Liver (tissue), 8 donors: ENCODE measurements at regions not wholly inside any gene's neighbourhood (a gene's known extent, or its start where the extent isn't known, plus 50 kb on each side); places are given as distances from the start of the nearest gene placed in this dataset.

Source experiments
- DNase-seq: peaks from one replicate; pipeline ENCODE4 v3.0.0-alpha.2; 2017; ENCODE audit warnings: low spot score
- H3K27ac ChIP-seq, 2 donors: one replicate each; pipeline ENCODE4 v1.7.0; 2013; ENCODE audit warnings: inconsistent platforms in 2 of 2, low read length in 2 of 2, control low read depth in 1 of 2, low read depth in 1 of 2, mild to moderate bottlenecking in 1 of 2
- H3K27me3 ChIP-seq, 4 donors: one replicate each; pipeline versions ENCODE4 v1.6.1 to v1.7.0; 2013; ENCODE audit warnings: low read length in 3 of 4, inconsistent platforms in 1 of 4, mild to moderate bottlenecking in 1 of 4, moderate library complexity in 1 of 4; ENCODE audit not compliant: control insufficient read depth in 4 of 4, insufficient read depth in 4 of 4
- H3K36me3 ChIP-seq, 4 donors: one replicate each; pipeline versions ENCODE4 v1.6.1 to v1.7.0; 2013; ENCODE audit warnings: low read length in 3 of 4, mild to moderate bottlenecking in 3 of 4, low read depth in 1 of 4, moderate library complexity in 1 of 4; ENCODE audit not compliant: control insufficient read depth in 4 of 4, insufficient read depth in 3 of 4
- H3K4me1 ChIP-seq, 4 donors: one replicate each; pipeline versions ENCODE4 v1.6.1 to v1.7.0; 2013; ENCODE audit warnings: low read length in 3 of 4, mild to moderate bottlenecking in 3 of 4, moderate library complexity in 1 of 4; ENCODE audit not compliant: control insufficient read depth in 4 of 4, insufficient read depth in 4 of 4
- H3K4me3 ChIP-seq, 3 donors: one replicate each; pipeline versions ENCODE4 v1.6.1 to v1.7.0; 2013; ENCODE audit warnings: low read length in 3 of 3, control low read depth in 1 of 3, low read depth in 1 of 3, mild to moderate bottlenecking in 1 of 3
- H3K9ac ChIP-seq, 2 donors: one replicate each; pipeline ENCODE4 v1.7.0; 2013; ENCODE audit warnings: low read length in 2 of 2, mild to moderate bottlenecking in 2 of 2, moderate library complexity in 2 of 2, control low read depth in 1 of 2, low read depth in 1 of 2
- H3K9me3 ChIP-seq, 4 donors: one replicate each; pipeline versions ENCODE4 v1.6.1 to v1.7.0; 2013; ENCODE audit warnings: low read length in 3 of 4; ENCODE audit not compliant: control insufficient read depth in 4 of 4
- ATF3 ChIP-seq: IDR thresholded peaks from 2 replicates; pipeline ENCODE4 v1.6.1; 2016; ENCODE audit warnings: antibody characterized with exemption
- CTCF ChIP-seq: fragments of 150-350 bp; IDR thresholded peaks from 2 replicates; pipeline ENCODE4 v1.5.1; 2017; ENCODE audit warnings: improper control_type of control experiment, low read depth, low read length; ENCODE audit not compliant: missing input control
- EGR1 ChIP-seq, 2 donors: IDR thresholded peaks; 2 replicates each; pipeline ENCODE4 v1.6.1; 2016 to 2018; ENCODE audit warnings: antibody characterized with exemption in 2 of 2, low read depth in 2 of 2
- FOXA1 ChIP-seq: IDR thresholded peaks from 2 replicates; pipeline ENCODE4 v1.6.1; 2016; ENCODE audit warnings: antibody characterized with exemption
- FOXA2 ChIP-seq: IDR thresholded peaks from 2 replicates; pipeline ENCODE4 v1.6.1; 2016; ENCODE audit warnings: antibody characterized with exemption
- GABPA ChIP-seq, 2 donors: IDR thresholded peaks in 1 of 2; conservative IDR thresholded peaks in 1 of 2; 2 replicates each; pipeline ENCODE4 v1.6.1; 2016; ENCODE audit warnings: antibody characterized with exemption in 2 of 2, mild to moderate bottlenecking in 1 of 2, moderate library complexity in 1 of 2
- HNF4A ChIP-seq, 2 donors: conservative IDR thresholded peaks; 2 replicates each; pipeline ENCODE4 v1.6.1; 2016; ENCODE audit warnings: antibody characterized with exemption in 2 of 2, mild to moderate bottlenecking in 2 of 2
- HNF4G ChIP-seq: IDR thresholded peaks from 2 replicates; pipeline ENCODE4 v1.6.1; 2016; ENCODE audit warnings: antibody characterized with exemption
- JUND ChIP-seq, 2 donors: IDR thresholded peaks; 2 replicates each; pipeline ENCODE4 v1.6.1; 2016; ENCODE audit warnings: antibody characterized with exemption in 2 of 2
- NR2F2 ChIP-seq: IDR thresholded peaks from 2 replicates; pipeline ENCODE4 v1.6.1; 2016; ENCODE audit warnings: antibody characterized with exemption
- REST ChIP-seq: IDR thresholded peaks from 2 replicates; pipeline ENCODE4 v1.6.1; 2016; ENCODE audit warnings: antibody characterized with exemption, mild to moderate bottlenecking
- RXRA ChIP-seq, 2 donors: IDR thresholded peaks; 2 replicates each; pipeline ENCODE4 v1.6.1; 2017 to 2018; ENCODE audit warnings: antibody characterized with exemption in 2 of 2, mild to moderate bottlenecking in 1 of 2
- SP1 ChIP-seq: IDR thresholded peaks from 2 replicates; pipeline ENCODE4 v1.6.1; 2018; ENCODE audit warnings: antibody characterized with exemption, mild to moderate bottlenecking
- TAF1 ChIP-seq: conservative IDR thresholded peaks from 2 replicates; pipeline ENCODE4 v1.6.1; 2016; ENCODE audit warnings: antibody characterized with exemption, mild to moderate bottlenecking
- YY1 ChIP-seq: IDR thresholded peaks from 2 replicates; pipeline ENCODE4 v1.6.1; 2016; ENCODE audit warnings: antibody characterized with exemption, mild to moderate bottlenecking
- whole genome bisulfite sequencing: extraction: QIAGEN DNeasy Blood & Tissue Kit; methylation state at CpG from one replicate; pipeline ENCODE4 v1.1.7; 2013; 5-methylcytosine and 5-hydroxymethylcytosine counted together
- TF ChIP-seq, protein P1 (sequence below): IDR thresholded peaks from 2 replicates; pipeline ENCODE4 v1.6.1; 2016; ENCODE audit warnings: antibody characterized with exemption
- TF ChIP-seq, protein P2 (sequence below): IDR thresholded peaks from 2 replicates; pipeline ENCODE4 v1.6.1; 2016; ENCODE audit warnings: antibody characterized with exemption
- donor health status: healthy.
- donor health status: healthy.
- donor health status: healthy.
- donor health status: healthy.
- donor health status: healthy.

DNA sequence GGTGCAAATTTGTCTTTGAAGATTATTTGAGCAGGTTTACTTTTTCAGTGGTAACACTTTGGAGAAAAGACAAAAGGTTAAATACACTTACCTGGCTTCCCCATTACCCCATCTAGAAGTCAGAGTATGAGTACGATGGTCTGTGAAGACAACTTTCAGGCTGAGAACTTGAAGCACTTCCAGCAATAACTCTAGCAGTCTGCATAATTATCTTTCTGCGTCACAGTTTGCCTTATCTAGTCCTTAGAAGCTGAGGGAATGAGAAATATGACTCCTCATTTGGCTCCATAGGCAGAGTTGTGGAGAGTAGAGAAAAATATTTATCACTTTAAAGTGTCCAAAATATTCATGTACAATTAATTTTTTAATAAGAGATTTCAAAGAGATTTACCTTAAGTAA, 323.4 kb upstream of the CAMK1G start:
- Histone ChIP-seq H3K27me3 (no peaks in the 10 kb centered on the region), H3K9me3 (peaks cover 0 to 13% (median 1%) of the 10 kb centered on the region in 4 donors), H3K9ac (no peak overlapping the region), H3K4me3 (no peak overlapping the region), H3K36me3 (no peaks in the 10 kb centered on the region), H3K4me1 (no peaks in the 10 kb centered on the region), H3K27ac (no peak overlapping the region)
- TF ChIP-seq EGR1 (IDR thresholded peaks at IDR 0.05; ENCODE audit: low read depth in 2 of 2) (no peak), JUND (IDR thresholded peaks at IDR 0.05) (no peak)
- 77% methylated on average over 2 of the region's 2 CpGs for WGBS
- no peak for DNase-seq

GRCh38 chr1:209262631-209263030, 320.9 kb upstream of the CAMK1G start:
- Histone ChIP-seq H3K9me3 (peaks cover 0 to 13% (median 1%) of the 10 kb centered on the region in 4 donors), H3K9ac (no peak overlapping the region), H3K27me3 (no peaks in the 10 kb centered on the region), H3K4me1 (no peaks in the 10 kb centered on the region), H3K27ac (no peak overlapping the region), H3K4me3 (no peak overlapping the region), H3K36me3 (no peaks in the 10 kb centered on the region)
- TF ChIP-seq EGR1 (IDR thresholded peaks at IDR 0.05; ENCODE audit: low read depth in 2 of 2) (no peak), HNF4A (conservative IDR thresholded peaks at IDR 0.05) (no peak), SP1 (no peak), YY1 (no peak), JUND (IDR thresholded peaks at IDR 0.05) (no peak), FOXA1 (no peak), ATF3 (no peak), CTCF (no peak)
- TF ChIP-seq, protein P1, sequence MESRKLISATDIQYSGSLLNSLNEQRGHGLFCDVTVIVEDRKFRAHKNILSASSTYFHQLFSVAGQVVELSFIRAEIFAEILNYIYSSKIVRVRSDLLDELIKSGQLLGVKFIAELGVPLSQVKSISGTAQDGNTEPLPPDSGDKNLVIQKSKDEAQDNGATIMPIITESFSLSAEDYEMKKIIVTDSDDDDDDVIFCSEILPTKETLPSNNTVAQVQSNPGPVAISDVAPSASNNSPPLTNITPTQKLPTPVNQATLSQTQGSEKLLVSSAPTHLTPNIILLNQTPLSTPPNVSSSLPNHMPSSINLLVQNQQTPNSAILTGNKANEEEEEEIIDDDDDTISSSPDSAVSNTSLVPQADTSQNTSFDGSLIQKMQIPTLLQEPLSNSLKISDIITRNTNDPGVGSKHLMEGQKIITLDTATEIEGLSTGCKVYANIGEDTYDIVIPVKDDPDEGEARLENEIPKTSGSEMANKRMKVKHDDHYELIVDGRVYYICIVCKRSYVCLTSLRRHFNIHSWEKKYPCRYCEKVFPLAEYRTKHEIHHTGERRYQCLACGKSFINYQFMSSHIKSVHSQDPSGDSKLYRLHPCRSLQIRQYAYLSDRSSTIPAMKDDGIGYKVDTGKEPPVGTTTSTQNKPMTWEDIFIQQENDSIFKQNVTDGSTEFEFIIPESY: no peak
- TF ChIP-seq, protein P2, sequence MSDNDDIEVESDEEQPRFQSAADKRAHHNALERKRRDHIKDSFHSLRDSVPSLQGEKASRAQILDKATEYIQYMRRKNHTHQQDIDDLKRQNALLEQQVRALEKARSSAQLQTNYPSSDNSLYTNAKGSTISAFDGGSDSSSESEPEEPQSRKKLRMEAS: no peak
- WGBS: 85% methylated on average over 1 of the region's 1 CpG
- no peak for DNase-seq

GRCh38 chr1:209265301-209265700, 318.2 kb upstream of the CAMK1G start:
- WGBS: 79% methylated on average over 7 of the region's 7 CpGs
- H3K4me3 ChIP-seq: no peak overlapping the region
- H3K4me1 ChIP-seq: no peaks in the 10 kb centered on the region
- H3K27ac ChIP-seq: no peak overlapping the region
- no peak overlapping the region for H3K9ac ChIP-seq
- no peaks in the 10 kb centered on the region for H3K9me3 ChIP-seq
- no peaks in the 10 kb centered on the region for H3K36me3 ChIP-seq
- H3K27me3 ChIP-seq: no peaks in the 10 kb centered on the region
- no peak for DNase-seq
- TF ChIP-seq TAF1 (no peak), CTCF (no peak), ATF3 (no peak), REST (no peak), GABPA (IDR thresholded peaks at IDR 0.05 in 1 of 2, conservative IDR thresholded peaks at IDR 0.05 in 1 of 2) (no peak), RXRA (IDR thresholded peaks at IDR 0.05) (no peak), NR2F2 (no peak), HNF4A (conservative IDR thresholded peaks at IDR 0.05) (no peak), FOXA2 (no peak), JUND (IDR thresholded peaks at IDR 0.05) (no peak), HNF4G (no peak), SP1 (no peak), FOXA1 (no peak), YY1 (no peak)
- TF ChIP-seq, protein P2: no peak
